K562 (cell line): ENCODE measurements at regions not wholly inside any gene's neighbourhood (a gene's known extent, or its start where the extent isn't known, plus 50 kb on each side); places are given as distances from the start of the nearest gene placed in this dataset.

Experiments used
- ATAC-seq: fragments of 200-7000 bp; cut with Tn5 transposase; 3 replicates; pipeline ENCODE4 v1.9.1; 2020; ENCODE audit warnings: moderate library complexity
- BruUV-seq: library from RNA; stranded (reverse); fragments of 400-500 nt; replicated peaks from 2 replicates; lab custom pipeline; 2021; lab: Mats Ljungman, UMichigan
- CTCF ChIA-PET: fragments of 300-600 bp; formaldehyde crosslinking; extraction: SDS; loops from one replicate; lab custom pipeline; 2021; ENCODE audit warnings: low intra/inter-chr PET ratio; lab: Yijun Ruan, JAX
- POLR2A ChIA-PET: fragments of 300-600, 350-650 bp; sonication (Branson Sonifier 250); formaldehyde crosslinking; extraction: SDS; loops from one replicate; lab custom pipeline; 2021; ENCODE audit warnings: antibody characterized with exemption, inconsistent platforms; lab: Yijun Ruan, JAX
- DNase-seq, 4 experiments: peaks; one replicate each; pipeline versions ENCODE4 v3.0.0 to v3.0.0-alpha.2; 2011 to 2018; ENCODE audit warnings: low spot score in 3 of 4, mixed read lengths in 3 of 4; ENCODE audit errors: extremely low read depth in 1 of 4
- FAIRE-seq: peaks from 2 replicates; lab custom pipeline; 2011; peaks lifted over from hg19 to GRCh38; lab: Jason Lieb, UNC
- H2AFZ ChIP-seq: 2 replicates; pipeline ENCODE4 v1.6.0; 2011; ENCODE audit warnings: low read depth, low read length, control low read depth, inconsistent platforms
- H3K27ac ChIP-seq: fragments of 200-600 bp; 3 replicates; pipeline ENCODE4 v1.8.0; 2011; ENCODE audit warnings: low read depth, mild to moderate bottlenecking, control low read depth, inconsistent platforms, low read length, moderate library complexity, mixed read lengths; ENCODE audit errors: extremely low read depth
- H3K27me3 ChIP-seq, 2 experiments: fragments of 300-600 bp in 1 of 2; 2 replicates in 1 of 2; 3 replicates in 1 of 2; pipeline versions ENCODE4 v1.6.0 to v1.8.0; 2011; ENCODE audit warnings: inconsistent platforms in 2 of 2, low read length in 2 of 2, mild to moderate bottlenecking in 1 of 2, mixed read lengths in 1 of 2, moderate library complexity in 1 of 2; ENCODE audit not compliant: control insufficient read depth in 2 of 2, insufficient read depth in 2 of 2
- H3K36me3 ChIP-seq: fragments of 300-600 bp; 3 replicates; pipeline ENCODE4 v1.8.0; 2011; ENCODE audit warnings: mild to moderate bottlenecking, low read length, inconsistent platforms; ENCODE audit not compliant: control insufficient read depth, insufficient read depth
- H3K4me1 ChIP-seq, 2 experiments: fragments of 200-600 bp in 1 of 2; replicated peaks in 1 of 2; 2 replicates in 1 of 2; 3 replicates in 1 of 2; pipeline versions ENCODE4 v1.5.1 to v1.8.0; 2011; ENCODE audit warnings: inconsistent platforms in 2 of 2, low read length in 2 of 2, mild to moderate bottlenecking in 1 of 2, mixed read lengths in 1 of 2, moderate library complexity in 1 of 2; ENCODE audit not compliant: control insufficient read depth in 2 of 2, insufficient read depth in 2 of 2
- H3K4me2 ChIP-seq: 2 replicates; pipeline ENCODE4 v1.6.1; 2011; ENCODE audit warnings: low read length, control low read depth, inconsistent platforms, mixed read lengths; ENCODE audit not compliant: insufficient read depth
- H3K4me3 ChIP-seq: fragments of 200-600 bp; sonication (generic), shearing (Covaris generic); 2 replicates; pipeline ENCODE4 v1.5.1; 2016; ENCODE audit warnings: control low read depth, inconsistent platforms
- H3K79me2 ChIP-seq: fragments of 200-600 bp; 3 replicates; pipeline ENCODE4 v1.8.0; 2011; ENCODE audit warnings: low read length, inconsistent platforms; ENCODE audit not compliant: control insufficient read depth, insufficient read depth
- H3K9ac ChIP-seq, 2 experiments: 2 replicates each; pipeline versions ENCODE4 v1.6.0 to v1.6.1; 2011; ENCODE audit warnings: low read depth in 2 of 2, low read length in 2 of 2, control low read depth in 1 of 2, inconsistent platforms in 1 of 2, mild to moderate bottlenecking in 1 of 2, mixed read lengths in 1 of 2; ENCODE audit not compliant: insufficient read depth in 1 of 2
- H3K9me1 ChIP-seq: one replicate; pipeline ENCODE4 v1.6.0; 2011; ENCODE audit warnings: inconsistent platforms, mild to moderate bottlenecking, low read length, moderate library complexity; ENCODE audit not compliant: control insufficient read depth, insufficient read depth
- H3K9me3 ChIP-seq: replicated peaks from 2 replicates; pipeline ENCODE4 v1.5.1; 2011; ENCODE audit warnings: low read depth, low read length, inconsistent platforms; ENCODE audit not compliant: control insufficient read depth, insufficient read depth
- H4K20me1 ChIP-seq: replicated peaks from 2 replicates; pipeline ENCODE4 v1.6.1; 2011; ENCODE audit warnings: low read length, inconsistent platforms, mixed read lengths; ENCODE audit not compliant: control insufficient read depth, insufficient read depth
- CBFA2T3 ChIP-seq: fragments of 450-650 bp; IDR thresholded peaks from 2 replicates; pipeline ENCODE4 v1.6.1; 2017
- CBX8 ChIP-seq: fragments of 200-600 bp; sonication (generic); IDR thresholded peaks from 2 replicates; pipeline ENCODE4 v1.6.1; 2012; ENCODE audit warnings: borderline replicate concordance, mixed run types, low read depth, mild to moderate bottlenecking, moderate library complexity, mixed read lengths, low read length, control low read depth, inconsistent platforms; ENCODE audit not compliant: poor library complexity, severe bottlenecking; ENCODE audit errors: extremely low read depth
- CTCF ChIP-seq, 3 experiments: IDR thresholded peaks in 2 of 3; conservative IDR thresholded peaks in 1 of 3; 2 replicates each; pipeline ENCODE4 v1.5.1; 2011 to 2012; ENCODE audit warnings: low read length in 3 of 3, mild to moderate bottlenecking in 3 of 3, control low read depth in 2 of 3, improper control_type of control experiment in 1 of 3, inconsistent platforms in 1 of 3, low read depth in 1 of 3, mixed read lengths in 1 of 3, moderate library complexity in 1 of 3; ENCODE audit not compliant: insufficient read depth in 2 of 3
- DMBX1 ChIP-seq: fragments of 250-450 bp; sonication (Bioruptor Pico); IDR thresholded peaks from 2 replicates; pipeline ENCODE4 v1.8.0; 2022; ENCODE audit warnings: inconsistent platforms, mild to moderate bottlenecking, moderate library complexity, borderline replicate concordance
- FOXK2 ChIP-seq, 2 experiments: fragments of 450-650 bp; IDR thresholded peaks in 1 of 2; conservative IDR thresholded peaks in 1 of 2; 2 replicates each; pipeline ENCODE4 v1.6.1; 2016; ENCODE audit warnings: low read depth in 2 of 2, mild to moderate bottlenecking in 1 of 2
- HNRNPL ChIP-seq: fragments of 200-400 bp; formaldehyde crosslinking; IDR thresholded peaks from 2 replicates; pipeline ENCODE4 v1.6.1; 2017; ENCODE audit warnings: low read depth, mild to moderate bottlenecking, low read length
- L3MBTL2 ChIP-seq: fragments of 450-650 bp; IDR thresholded peaks from 2 replicates; pipeline ENCODE4 v1.6.1; 2016; ENCODE audit warnings: mild to moderate bottlenecking, moderate library complexity
- MAZ ChIP-seq, 2 experiments: fragments of 450-650 bp in 1 of 2; sonication (generic) in 1 of 2; formaldehyde crosslinking; IDR thresholded peaks in 1 of 2; conservative IDR thresholded peaks in 1 of 2; 2 replicates each; pipeline versions ENCODE4 v1.4.0 to v1.5.0; 2020; ENCODE audit warnings: mild to moderate bottlenecking in 1 of 2, missing genetic modification reagents in 1 of 2
- NRF1 ChIP-seq, 2 experiments: fragments of 450-650 bp; IDR thresholded peaks in 1 of 2; conservative IDR thresholded peaks in 1 of 2; 2 replicates each; pipeline ENCODE4 v1.6.1; 2014; ENCODE audit warnings: mild to moderate bottlenecking in 2 of 2
- PTBP1 ChIP-seq: fragments of 200-400 bp; formaldehyde crosslinking; IDR thresholded peaks from 2 replicates; pipeline ENCODE4 v1.6.1; 2017; ENCODE audit warnings: low read depth, low read length
- ZBTB17 ChIP-seq: fragments of 450-650 bp; formaldehyde crosslinking; IDR thresholded peaks from 2 replicates; pipeline ENCODE4 v1.4.0; 2020; ENCODE audit warnings: mild to moderate bottlenecking
- WGBS: fragments of 100-300 bp; shearing (Covaris generic); methylation state at CpG from one replicate; pipeline ENCODE4 v1.1.6; 2016; ENCODE audit warnings: low coverage, mixed read lengths; ENCODE audit not compliant: insufficient coverage; ENCODE audit errors: missing lambda C conversion rate; 5-methylcytosine and 5-hydroxymethylcytosine counted together
- in situ Hi-C: fragments of 300-500 bp; cut with MboI; formaldehyde crosslinking; loops from 4 replicates; pipeline ENCODE4 v1.15.0; 2018; ENCODE audit warnings: inconsistent platforms, mixed read lengths
- intact Hi-C: fragments of 100-400 bp; cut with micrococcal nuclease; formaldehyde crosslinking; loops from 2 replicates; pipeline ENCODE4 v1.14.2; 2022
- TF ChIP-seq, protein P1 (sequence below): fragments of 250-450 bp; sonication (Bioruptor Pico); IDR thresholded peaks from 2 replicates; pipeline ENCODE4 v1.4.0; 2020; ENCODE audit warnings: mild to moderate bottlenecking, moderate library complexity
- TF ChIP-seq, protein P2 (sequence below): fragments of 200-800 bp; sonication (Bioruptor generic); IDR thresholded peaks from 2 replicates; pipeline ENCODE4 v1.6.1; 2017; ENCODE audit warnings: missing genetic modification characterization, missing compliant biosample characterization

DNA sequence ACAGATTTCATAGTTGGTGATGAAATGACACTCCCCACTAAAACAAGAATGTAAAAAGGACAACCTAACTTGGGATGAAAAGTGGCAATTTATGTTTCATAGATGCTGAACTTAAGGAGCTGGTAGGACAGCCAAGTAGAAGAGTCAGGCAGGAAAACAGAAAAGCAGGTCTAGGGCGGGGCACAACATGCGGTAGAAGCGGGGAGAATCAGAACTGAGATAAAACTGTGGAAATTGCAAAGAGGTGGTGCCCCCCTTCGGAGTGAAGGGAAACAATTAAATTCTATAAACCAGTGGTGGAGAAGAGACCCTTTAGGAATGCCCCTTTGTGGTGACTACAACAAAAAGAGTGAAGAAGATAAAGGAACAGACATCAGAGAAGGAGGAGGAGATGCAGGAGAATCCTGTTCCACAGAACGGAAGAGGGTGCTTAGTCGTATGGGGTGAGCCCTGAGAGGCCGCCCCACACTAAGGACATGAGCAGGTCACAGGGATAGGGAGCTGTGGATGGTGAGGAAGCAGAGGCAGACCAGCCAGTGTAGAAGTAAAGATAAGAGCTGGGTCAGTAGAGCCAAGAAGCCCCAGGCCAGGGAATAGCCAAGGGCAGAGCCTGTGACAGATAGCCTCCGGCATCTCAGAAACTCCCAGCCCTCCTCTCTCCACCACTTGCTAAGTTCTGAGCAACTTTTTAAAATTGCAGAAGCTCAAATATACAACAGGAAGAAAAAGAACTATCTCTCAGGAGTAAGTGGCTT lies 100.3 kb upstream of the DOCK9 start:
- 8% methylated on average over 5 of the region's 8 CpGs for WGBS
- FAIRE-seq = peak; percentile 80
- in situ Hi-C loops = no loop called here
- ChIA-PET CTCF (no interaction called here), POLR2A (interaction anchor here (0.8 to 1.5 kb wide), 3 partner anchors 11 to 23 kb away, joined by 3 to 4 read pairs (median 3); no protein-coding TSS in a partner anchor)
- peaks cover 5% of the 10 kb centered on the region; the same call in 1 of the 2 replicates for H4K20me1 ChIP-seq
- peak; percentile 85 for ATAC-seq
- peak overlapping the region; percentile 50 for H3K4me2 ChIP-seq
- H3K79me2 ChIP-seq = peaks cover 47% of the 10 kb centered on the region
- no peak overlapping the region; a peak in 1 of 4 replicates for H3K9ac ChIP-seq
- H3K36me3 ChIP-seq = peaks cover 8% of the 10 kb centered on the region; the same call in 2 of the 3 replicates
- intact Hi-C loops = loop anchor here (2.0 kb wide), 1 partner anchor 49 kb away; no protein-coding TSS in a partner anchor
- DNase-seq = peak in 3 of 4 experiments; percentile 17 to 69 (median 59)
- no peak overlapping the region for H3K4me3 ChIP-seq
- BruUV-seq = no TSS peak
- H3K27me3 ChIP-seq = no peaks in the 10 kb centered on the region
- peaks cover 9 to 20% of the 10 kb centered on the region in 2 experiments; a peak in 3 of 5 replicates for H3K4me1 ChIP-seq
- H3K9me3 ChIP-seq = peaks cover 2% of the 10 kb centered on the region; the same call in 1 of the 2 replicates
- H3K27ac ChIP-seq = peak overlapping the region; percentile 50
- H2AFZ ChIP-seq = 0 out of 2 replicates have a peak overlapping the region, but pooled peaks have one; percentile 2
- H3K9me1 ChIP-seq = no peaks in the 10 kb centered on the region
- TF ChIP-seq NRF1 (conservative IDR thresholded peaks at IDR 0.05 in 1 of 2, IDR thresholded peaks at IDR 0.05 in 1 of 2) = peak in 1 of 2 experiments; percentile 33; a peak in 1 of 4 replicates
- 0 out of 2 replicates have a peak, but pooled peaks have one; percentile 22 for TF ChIP-seq L3MBTL2
- no peak for TF ChIP-seq MAZ (CRISPR knock-in tag; conservative IDR thresholded peaks at IDR 0.05 in 1 of 2, IDR thresholded peaks at IDR 0.05 in 1 of 2)
- peak; percentile 4; the same call in 1 of the 2 replicates for TF ChIP-seq CBFA2T3
- TF ChIP-seq ZBTB17 (CRISPR knock-in tag) = no peak
- peak in 2 of 3 experiments; percentile 5 to 42; a peak in 3 of 6 replicates for TF ChIP-seq CTCF (IDR thresholded peaks at IDR 0.05 in 2 of 3, conservative IDR thresholded peaks at IDR 0.05 in 1 of 3; ENCODE audit: insufficient read depth in 2 of 3, low read depth in 1 of 3, low read length in 3 of 3)
- TF ChIP-seq CBX8 = no peak
- TF ChIP-seq, protein P1, sequence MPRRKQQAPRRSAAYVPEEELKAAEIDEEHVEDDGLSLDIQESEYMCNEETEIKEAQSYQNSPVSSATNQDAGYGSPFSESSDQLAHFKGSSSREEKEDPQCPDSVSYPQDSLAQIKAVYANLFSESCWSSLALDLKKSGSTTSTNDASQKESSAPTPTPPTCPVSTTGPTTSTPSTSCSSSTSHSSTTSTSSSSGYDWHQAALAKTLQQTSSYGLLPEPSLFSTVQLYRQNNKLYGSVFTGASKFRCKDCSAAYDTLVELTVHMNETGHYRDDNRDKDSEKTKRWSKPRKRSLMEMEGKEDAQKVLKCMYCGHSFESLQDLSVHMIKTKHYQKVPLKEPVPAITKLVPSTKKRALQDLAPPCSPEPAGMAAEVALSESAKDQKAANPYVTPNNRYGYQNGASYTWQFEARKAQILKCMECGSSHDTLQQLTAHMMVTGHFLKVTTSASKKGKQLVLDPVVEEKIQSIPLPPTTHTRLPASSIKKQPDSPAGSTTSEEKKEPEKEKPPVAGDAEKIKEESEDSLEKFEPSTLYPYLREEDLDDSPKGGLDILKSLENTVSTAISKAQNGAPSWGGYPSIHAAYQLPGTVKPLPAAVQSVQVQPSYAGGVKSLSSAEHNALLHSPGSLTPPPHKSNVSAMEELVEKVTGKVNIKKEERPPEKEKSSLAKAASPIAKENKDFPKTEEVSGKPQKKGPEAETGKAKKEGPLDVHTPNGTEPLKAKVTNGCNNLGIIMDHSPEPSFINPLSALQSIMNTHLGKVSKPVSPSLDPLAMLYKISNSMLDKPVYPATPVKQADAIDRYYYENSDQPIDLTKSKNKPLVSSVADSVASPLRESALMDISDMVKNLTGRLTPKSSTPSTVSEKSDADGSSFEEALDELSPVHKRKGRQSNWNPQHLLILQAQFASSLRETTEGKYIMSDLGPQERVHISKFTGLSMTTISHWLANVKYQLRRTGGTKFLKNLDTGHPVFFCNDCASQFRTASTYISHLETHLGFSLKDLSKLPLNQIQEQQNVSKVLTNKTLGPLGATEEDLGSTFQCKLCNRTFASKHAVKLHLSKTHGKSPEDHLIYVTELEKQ (CRISPR knock-in tag) = no peak
- 0 out of 4 replicates have a peak, but pooled peaks of 1 of the 2 experiments have one; percentile 41 for TF ChIP-seq FOXK2 (conservative IDR thresholded peaks at IDR 0.05 in 1 of 2, IDR thresholded peaks at IDR 0.05 in 1 of 2; ENCODE audit: low read depth in 2 of 2)
- no peak for TF ChIP-seq DMBX1 (CRISPR knock-in tag)
- TF ChIP-seq HNRNPL = no peak
- no peak for TF ChIP-seq PTBP1
- TF ChIP-seq, protein P2, sequence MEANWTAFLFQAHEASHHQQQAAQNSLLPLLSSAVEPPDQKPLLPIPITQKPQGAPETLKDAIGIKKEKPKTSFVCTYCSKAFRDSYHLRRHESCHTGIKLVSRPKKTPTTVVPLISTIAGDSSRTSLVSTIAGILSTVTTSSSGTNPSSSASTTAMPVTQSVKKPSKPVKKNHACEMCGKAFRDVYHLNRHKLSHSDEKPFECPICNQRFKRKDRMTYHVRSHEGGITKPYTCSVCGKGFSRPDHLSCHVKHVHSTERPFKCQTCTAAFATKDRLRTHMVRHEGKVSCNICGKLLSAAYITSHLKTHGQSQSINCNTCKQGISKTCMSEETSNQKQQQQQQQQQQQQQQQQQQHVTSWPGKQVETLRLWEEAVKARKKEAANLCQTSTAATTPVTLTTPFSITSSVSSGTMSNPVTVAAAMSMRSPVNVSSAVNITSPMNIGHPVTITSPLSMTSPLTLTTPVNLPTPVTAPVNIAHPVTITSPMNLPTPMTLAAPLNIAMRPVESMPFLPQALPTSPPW (CRISPR knock-in tag) = 0 out of 2 replicates have a peak, but pooled peaks have one; percentile 12
